ENCODE measurements at regions not wholly inside any gene's neighbourhood (a gene's known extent, or its start where the extent isn't known, plus 50 kb on each side); places are given as distances from the start of the nearest gene placed in this dataset.

DNA sequence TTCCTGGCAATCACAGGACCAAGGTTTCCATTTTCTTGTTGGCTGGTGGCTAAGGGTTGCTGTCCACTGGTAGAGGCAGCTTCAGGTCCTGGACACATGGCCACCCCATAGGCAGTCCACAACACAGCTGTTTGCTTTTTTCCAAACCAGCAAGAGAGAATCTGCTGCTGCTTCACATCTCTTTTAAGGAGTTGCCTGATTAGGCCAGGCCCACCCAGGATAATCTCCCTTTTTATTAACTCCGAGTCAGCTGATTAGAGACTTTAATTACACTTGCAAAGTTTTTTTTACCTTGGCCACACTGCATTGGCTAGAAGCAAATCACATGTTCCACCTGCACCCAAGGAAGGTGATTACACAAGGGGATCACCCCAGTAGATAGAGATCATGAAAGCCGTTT, 106.6 kb upstream of the IRX6 start:
- Histone ChIP-seq H3K36me3 (no peaks in the 10 kb centered on the region), H3K9me3 (no peaks in the 10 kb centered on the region), H3K4me3 (ENCODE audit: low read depth, low read length) (no peak overlapping the region), H3K27me3 (peaks cover 21% of the 10 kb centered on the region), H3K4me1 (no peaks in the 10 kb centered on the region)
- TF ChIP-seq, protein P1, sequence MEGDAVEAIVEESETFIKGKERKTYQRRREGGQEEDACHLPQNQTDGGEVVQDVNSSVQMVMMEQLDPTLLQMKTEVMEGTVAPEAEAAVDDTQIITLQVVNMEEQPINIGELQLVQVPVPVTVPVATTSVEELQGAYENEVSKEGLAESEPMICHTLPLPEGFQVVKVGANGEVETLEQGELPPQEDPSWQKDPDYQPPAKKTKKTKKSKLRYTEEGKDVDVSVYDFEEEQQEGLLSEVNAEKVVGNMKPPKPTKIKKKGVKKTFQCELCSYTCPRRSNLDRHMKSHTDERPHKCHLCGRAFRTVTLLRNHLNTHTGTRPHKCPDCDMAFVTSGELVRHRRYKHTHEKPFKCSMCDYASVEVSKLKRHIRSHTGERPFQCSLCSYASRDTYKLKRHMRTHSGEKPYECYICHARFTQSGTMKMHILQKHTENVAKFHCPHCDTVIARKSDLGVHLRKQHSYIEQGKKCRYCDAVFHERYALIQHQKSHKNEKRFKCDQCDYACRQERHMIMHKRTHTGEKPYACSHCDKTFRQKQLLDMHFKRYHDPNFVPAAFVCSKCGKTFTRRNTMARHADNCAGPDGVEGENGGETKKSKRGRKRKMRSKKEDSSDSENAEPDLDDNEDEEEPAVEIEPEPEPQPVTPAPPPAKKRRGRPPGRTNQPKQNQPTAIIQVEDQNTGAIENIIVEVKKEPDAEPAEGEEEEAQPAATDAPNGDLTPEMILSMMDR (IDR thresholded peaks at IDR 0.05; ENCODE audit: low read depth, low read length): no peak
- no peak for DNase-seq

DNA sequence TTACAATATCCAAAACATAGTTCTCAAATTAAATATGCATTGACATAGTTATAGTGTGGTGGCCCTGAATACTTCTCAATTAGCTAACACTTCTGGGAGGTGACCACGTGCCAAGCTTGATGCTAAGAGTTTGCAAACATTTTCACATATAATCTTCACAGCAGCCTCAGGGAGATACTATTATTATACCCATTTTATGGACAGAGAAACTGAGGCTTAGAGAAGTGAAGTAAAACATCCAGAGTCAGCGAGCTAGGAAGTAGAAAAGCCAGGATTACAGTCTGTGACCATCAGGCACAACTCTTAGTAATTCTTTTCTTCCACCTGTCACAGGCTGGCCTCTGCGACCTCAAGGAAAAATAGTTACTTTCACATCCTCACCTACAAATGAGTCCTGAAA, 102.2 kb upstream of the IRX6 start:
- Histone ChIP-seq H3K4me3 (ENCODE audit: low read depth, low read length) (no peak overlapping the region), H3K9me3 (no peaks in the 10 kb centered on the region; the same call in 1 of the 2 replicates), H3K4me1 (no peaks in the 10 kb centered on the region), H3K27me3 (peaks cover 8% of the 10 kb centered on the region), H3K36me3 (no peaks in the 10 kb centered on the region)
- no peak for DNase-seq
- TF ChIP-seq, protein P1 (IDR thresholded peaks at IDR 0.05; ENCODE audit: low read depth, low read length): no peak

DNA sequence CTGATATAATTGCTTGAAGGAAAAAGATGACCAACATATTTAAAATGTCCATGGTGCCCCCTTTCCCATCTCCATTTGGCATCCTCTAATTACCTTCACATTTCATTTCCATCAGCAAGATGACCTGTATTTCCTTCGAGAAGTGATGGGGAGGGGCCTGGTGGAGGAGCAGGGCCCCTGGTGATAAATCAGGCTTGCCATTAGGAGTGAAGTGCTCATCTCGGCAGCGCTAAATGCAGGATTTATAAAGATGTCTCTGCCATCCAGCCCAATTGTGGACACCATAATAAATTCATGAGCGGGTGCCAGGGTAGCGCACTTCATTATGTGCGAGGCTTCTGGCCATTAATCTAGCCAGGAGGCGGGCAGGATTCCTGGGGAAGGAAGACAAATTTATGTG, 101.5 kb upstream of the IRX6 start:
- TF ChIP-seq, protein P1 (IDR thresholded peaks at IDR 0.05; ENCODE audit: low read depth, low read length): no peak
- Histone ChIP-seq H3K27me3 (peaks cover 13% of the 10 kb centered on the region), H3K4me1 (no peaks in the 10 kb centered on the region), H3K36me3 (no peaks in the 10 kb centered on the region), H3K9me3 (no peaks in the 10 kb centered on the region; the same call in 1 of the 2 replicates), H3K4me3 (ENCODE audit: low read depth, low read length) (no peak overlapping the region)
- no peak for DNase-seq

DNA sequence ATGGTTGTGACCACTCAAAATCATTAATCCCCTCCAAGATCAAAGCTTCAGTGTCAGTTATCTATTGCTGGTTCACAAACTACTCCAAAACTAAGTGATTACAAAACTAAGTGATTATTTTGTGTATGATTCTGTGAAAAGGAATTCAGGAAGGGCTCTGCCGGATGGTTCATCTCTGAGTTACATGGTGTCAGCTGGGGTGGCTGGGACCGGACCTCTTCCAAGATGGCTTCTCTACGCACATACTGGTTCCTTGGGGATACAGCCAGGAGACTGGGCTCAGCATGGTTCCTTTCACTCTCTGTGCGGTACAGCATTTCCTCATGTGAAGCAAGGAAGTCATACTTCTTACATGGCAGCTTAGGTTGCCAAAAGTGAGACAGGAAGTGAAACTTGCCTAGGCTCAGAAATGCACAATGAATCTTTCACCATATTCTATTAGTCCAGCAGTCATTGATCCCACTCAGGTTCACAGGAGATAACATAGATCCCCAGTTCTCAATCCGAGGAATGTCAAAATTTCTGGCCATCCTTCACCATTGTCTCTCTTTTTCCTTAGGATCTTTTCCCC, 97.9 kb upstream of the IRX6 start:
- TF ChIP-seq, protein P1 (IDR thresholded peaks at IDR 0.05; ENCODE audit: low read depth, low read length): no peak
- DNase-seq: no peak
- H3K4me3 ChIP-seq (ENCODE audit: low read depth, low read length): no peak overlapping the region
- H3K9me3 ChIP-seq: no peaks in the 10 kb centered on the region; the same call in 1 of the 2 replicates
- no peaks in the 10 kb centered on the region for H3K4me1 ChIP-seq
- no peaks in the 10 kb centered on the region for H3K36me3 ChIP-seq
- peaks cover 10% of the 10 kb centered on the region; the same call in 1 of the 2 replicates for H3K27me3 ChIP-seq

DNA sequence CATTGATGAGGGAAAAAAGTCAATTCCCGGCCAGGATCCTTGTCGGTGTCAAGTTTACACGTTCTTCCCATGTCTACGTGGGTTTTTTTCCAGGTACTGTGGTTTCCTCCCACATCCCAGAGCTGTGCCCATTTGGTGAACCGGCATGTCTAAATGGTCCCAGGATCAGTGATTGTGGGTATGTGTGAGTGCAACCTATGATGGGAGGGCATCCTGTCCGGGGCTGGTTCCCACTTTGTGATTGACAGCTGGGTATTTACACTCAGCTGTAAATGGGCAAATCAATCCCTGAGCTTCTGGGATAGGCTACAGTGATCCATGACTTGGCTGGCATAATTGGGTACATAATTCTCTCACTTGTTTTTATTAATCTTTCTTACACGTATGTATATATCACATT, 91.2 kb upstream of the IRX6 start:
- no peaks in the 10 kb centered on the region for H3K9me3 ChIP-seq
- H3K4me3 ChIP-seq (ENCODE audit: low read depth, low read length): no peak overlapping the region
- no peak for DNase-seq
- H3K4me1 ChIP-seq: no peaks in the 10 kb centered on the region
- no peaks in the 10 kb centered on the region for H3K36me3 ChIP-seq
- TF ChIP-seq, protein P1 (IDR thresholded peaks at IDR 0.05; ENCODE audit: low read depth, low read length): no peak
- no peaks in the 10 kb centered on the region; the same call in 1 of the 2 replicates for H3K27me3 ChIP-seq

DNA sequence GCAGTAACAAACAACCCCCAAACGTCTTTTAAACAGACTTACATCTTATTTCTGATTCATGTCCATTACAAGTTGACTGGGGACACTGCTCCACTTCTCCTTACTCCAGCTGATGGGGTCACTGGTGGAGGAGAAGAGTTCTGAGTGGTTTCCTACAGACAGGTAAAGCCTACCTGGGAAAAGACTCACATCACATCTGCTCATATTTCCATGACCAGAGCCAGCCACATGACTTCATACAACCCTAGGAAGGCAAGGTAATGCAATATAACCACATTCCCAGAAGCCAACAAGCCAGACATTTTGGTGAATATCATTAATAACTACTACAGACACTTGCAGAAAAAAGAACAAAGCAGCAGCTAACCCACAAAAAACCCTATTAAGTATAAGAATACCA, 90.5 kb upstream of the IRX6 start:
- no peak for DNase-seq

More for the DNA sequence above, 90.5 kb upstream of the IRX6 start:
- TF ChIP-seq, protein P1 (IDR thresholded peaks at IDR 0.05; ENCODE audit: low read depth, low read length): no peak
- Histone ChIP-seq H3K4me1 (no peaks in the 10 kb centered on the region), H3K4me3 (ENCODE audit: low read depth, low read length) (no peak overlapping the region), H3K36me3 (no peaks in the 10 kb centered on the region), H3K27me3 (no peaks in the 10 kb centered on the region; the same call in 1 of the 2 replicates), H3K9me3 (no peaks in the 10 kb centered on the region)
